ENCODE measurements at regions not wholly inside any gene's neighbourhood (a gene's known extent, or its start where the extent isn't known, plus 50 kb on each side); places are given as distances from the start of the nearest gene placed in this dataset.

DNA sequence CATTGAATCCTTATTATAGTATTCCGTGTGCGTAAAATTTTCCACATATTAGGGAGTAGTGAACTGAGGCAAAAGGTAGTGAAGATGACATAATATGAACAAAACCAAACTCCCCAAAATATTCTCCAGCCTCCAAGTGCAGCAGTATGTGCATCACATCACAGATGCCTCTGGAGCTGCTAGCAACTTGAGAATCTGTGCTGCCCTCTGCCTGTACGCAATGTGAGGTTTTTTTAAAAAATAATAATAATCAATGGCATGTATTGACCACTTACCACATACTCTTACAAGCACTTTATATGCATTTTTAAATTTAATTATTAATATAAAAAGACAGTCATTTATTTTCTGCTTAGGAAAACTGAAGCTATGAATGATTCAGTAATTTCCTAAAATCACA lies 583.0 kb upstream of the SPRY2 start:
- Histone ChIP-seq H3K4me2 (ENCODE audit: low read length) (no peak overlapping the region), H3F3A (ENCODE audit: low read length, unreplicated experiment) (no peaks in the 10 kb centered on the region), H3K36me3 (ENCODE audit: low read depth, low read length) (no peaks in the 10 kb centered on the region), H3K9ac (ENCODE audit: low read length) (no peak overlapping the region), H3K9me2 (replicated peaks; ENCODE audit: low read length) (no peaks in the 10 kb centered on the region), H4K20me1 (ENCODE audit: low read length) (no peaks in the 10 kb centered on the region), H3K27me3 (ENCODE audit: low read length) (no peaks in the 10 kb centered on the region), H3K79me2 (ENCODE audit: low read length) (no peaks in the 10 kb centered on the region), H3K27ac (ENCODE audit: low read length) (no peak overlapping the region), H3K9me3 (ENCODE audit: low read length) (no peaks in the 10 kb centered on the region), H3K4me3 (ENCODE audit: low read length) (no peak overlapping the region), H2AFZ (ENCODE audit: low read length) (no peak overlapping the region), H3K4me1 (ENCODE audit: insufficient read depth, low read length) (no peaks in the 10 kb centered on the region)
- ATAC-seq (no peak), DNase-seq (no peak)
- ChIA-PET POLR2A (ENCODE audit: unreplicated experiment) (no interaction called here), CTCF (no interaction called here)
- no TSS peak for BruUV-seq (replicated peaks)
- intact Hi-C loops (cut with micrococcal nuclease): no loop called here
- TF ChIP-seq, protein P1, sequence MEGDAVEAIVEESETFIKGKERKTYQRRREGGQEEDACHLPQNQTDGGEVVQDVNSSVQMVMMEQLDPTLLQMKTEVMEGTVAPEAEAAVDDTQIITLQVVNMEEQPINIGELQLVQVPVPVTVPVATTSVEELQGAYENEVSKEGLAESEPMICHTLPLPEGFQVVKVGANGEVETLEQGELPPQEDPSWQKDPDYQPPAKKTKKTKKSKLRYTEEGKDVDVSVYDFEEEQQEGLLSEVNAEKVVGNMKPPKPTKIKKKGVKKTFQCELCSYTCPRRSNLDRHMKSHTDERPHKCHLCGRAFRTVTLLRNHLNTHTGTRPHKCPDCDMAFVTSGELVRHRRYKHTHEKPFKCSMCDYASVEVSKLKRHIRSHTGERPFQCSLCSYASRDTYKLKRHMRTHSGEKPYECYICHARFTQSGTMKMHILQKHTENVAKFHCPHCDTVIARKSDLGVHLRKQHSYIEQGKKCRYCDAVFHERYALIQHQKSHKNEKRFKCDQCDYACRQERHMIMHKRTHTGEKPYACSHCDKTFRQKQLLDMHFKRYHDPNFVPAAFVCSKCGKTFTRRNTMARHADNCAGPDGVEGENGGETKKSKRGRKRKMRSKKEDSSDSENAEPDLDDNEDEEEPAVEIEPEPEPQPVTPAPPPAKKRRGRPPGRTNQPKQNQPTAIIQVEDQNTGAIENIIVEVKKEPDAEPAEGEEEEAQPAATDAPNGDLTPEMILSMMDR (conservative IDR thresholded peaks at IDR 0.05; ENCODE audit: low read depth, low read length): peak; percentile 27; the same call in 1 of the 2 replicates
- TF ChIP-seq EZH2 (IDR thresholded peaks at IDR 0.05; ENCODE audit: low read length, unreplicated experiment): no peak

DNA sequence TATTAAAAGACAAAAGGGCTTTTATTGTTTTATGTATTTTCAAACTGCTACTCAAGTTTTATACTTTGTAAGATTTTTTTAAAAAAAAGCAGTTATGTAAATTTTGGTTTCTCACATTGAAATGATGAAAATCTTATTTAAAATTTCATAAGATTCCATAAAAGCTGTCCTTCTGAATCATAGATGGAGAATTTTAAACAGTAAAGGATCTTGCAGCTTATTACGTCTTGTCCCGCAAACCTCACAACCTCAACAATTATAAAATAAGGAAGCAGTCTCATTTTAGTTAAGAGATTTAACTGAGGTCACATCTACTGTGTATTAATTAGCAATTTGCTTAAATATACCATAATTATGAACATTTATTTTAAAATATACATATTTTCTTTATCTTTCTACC lies 581.0 kb upstream of the SPRY2 start:
- Histone ChIP-seq H3K36me3 (ENCODE audit: low read depth, low read length) (no peaks in the 10 kb centered on the region), H3K4me2 (ENCODE audit: low read length) (no peak overlapping the region), H3K4me1 (ENCODE audit: insufficient read depth, low read length) (no peaks in the 10 kb centered on the region), H3F3A (ENCODE audit: low read length, unreplicated experiment) (no peaks in the 10 kb centered on the region), H3K4me3 (ENCODE audit: low read length) (no peak overlapping the region), H3K9me2 (replicated peaks; ENCODE audit: low read length) (no peaks in the 10 kb centered on the region), H2AFZ (ENCODE audit: low read length) (no peak overlapping the region), H4K20me1 (ENCODE audit: low read length) (no peaks in the 10 kb centered on the region), H3K27me3 (ENCODE audit: low read length) (no peaks in the 10 kb centered on the region), H3K27ac (ENCODE audit: low read length) (no peak overlapping the region), H3K9ac (ENCODE audit: low read length) (no peak overlapping the region), H3K9me3 (ENCODE audit: low read length) (no peaks in the 10 kb centered on the region), H3K79me2 (ENCODE audit: low read length) (no peaks in the 10 kb centered on the region)
- ChIA-PET CTCF (no interaction called here), POLR2A (ENCODE audit: unreplicated experiment) (no interaction called here)
- ATAC-seq: no peak
- intact Hi-C loops (cut with micrococcal nuclease): no loop called here
- DNase-seq: no peak
- TF ChIP-seq EZH2phosphoT487 (IDR thresholded peaks at IDR 0.05; ENCODE audit: borderline replicate concordance, low read length) (no peak), EZH2 (IDR thresholded peaks at IDR 0.05; ENCODE audit: low read length, unreplicated experiment) (no peak)
- TF ChIP-seq, protein P1 (conservative IDR thresholded peaks at IDR 0.05; ENCODE audit: low read depth, low read length): no peak
- no TSS peak for BruUV-seq (replicated peaks)

DNA sequence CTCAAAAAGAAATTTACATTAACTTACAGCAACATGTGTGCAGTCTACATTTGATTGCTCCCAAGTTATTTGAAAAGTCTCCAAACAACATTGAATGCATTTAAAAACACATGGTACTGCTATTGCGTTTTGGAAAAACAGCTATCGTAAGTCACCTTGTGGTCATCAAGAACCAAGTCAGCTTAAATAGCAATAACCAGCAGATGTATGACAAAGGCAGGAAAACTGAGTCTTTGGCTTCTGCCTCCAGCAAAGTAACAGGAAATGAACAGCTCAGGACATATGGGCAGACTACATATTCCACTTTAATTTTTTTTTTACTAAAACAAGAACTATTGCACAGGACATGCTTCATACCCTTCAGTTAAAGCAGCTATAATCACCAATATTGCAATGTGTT lies 580.6 kb upstream of the SPRY2 start:
- DNase-seq (no peak), ATAC-seq (no peak)
- H3K4me2 ChIP-seq (ENCODE audit: low read length): no peak overlapping the region
- H3K27ac ChIP-seq (ENCODE audit: low read length): no peak overlapping the region
- no TSS peak for BruUV-seq (replicated peaks)
- no peak overlapping the region for H3K9ac ChIP-seq (ENCODE audit: low read length)
- ChIA-PET CTCF (no interaction called here), POLR2A (ENCODE audit: unreplicated experiment) (no interaction called here)
- H3K9me2 ChIP-seq (replicated peaks; ENCODE audit: low read length): no peaks in the 10 kb centered on the region
- H4K20me1 ChIP-seq (ENCODE audit: low read length): no peaks in the 10 kb centered on the region
- no peaks in the 10 kb centered on the region for H3K79me2 ChIP-seq (ENCODE audit: low read length)
- H3K9me3 ChIP-seq (ENCODE audit: low read length): no peaks in the 10 kb centered on the region
- H3F3A ChIP-seq (ENCODE audit: low read length, unreplicated experiment): no peaks in the 10 kb centered on the region
- no peak overlapping the region for H2AFZ ChIP-seq (ENCODE audit: low read length)
- intact Hi-C loops (cut with micrococcal nuclease): no loop called here
- H3K4me1 ChIP-seq (ENCODE audit: insufficient read depth, low read length): no peaks in the 10 kb centered on the region
- H3K4me3 ChIP-seq (ENCODE audit: low read length): no peak overlapping the region
- TF ChIP-seq EZH2 (IDR thresholded peaks at IDR 0.05; ENCODE audit: low read length, unreplicated experiment): no peak
- TF ChIP-seq EZH2phosphoT487 (IDR thresholded peaks at IDR 0.05; ENCODE audit: borderline replicate concordance, low read length): no peak
- TF ChIP-seq, protein P1 (conservative IDR thresholded peaks at IDR 0.05; ENCODE audit: low read depth, low read length): no peak
- H3K36me3 ChIP-seq (ENCODE audit: low read depth, low read length): no peaks in the 10 kb centered on the region
- H3K27me3 ChIP-seq (ENCODE audit: low read length): no peaks in the 10 kb centered on the region
